ENCODE measurements at regions not wholly inside any gene's neighbourhood (a gene's known extent, or its start where the extent isn't known, plus 50 kb on each side); places are given as distances from the start of the nearest gene placed in this dataset.

DNA sequence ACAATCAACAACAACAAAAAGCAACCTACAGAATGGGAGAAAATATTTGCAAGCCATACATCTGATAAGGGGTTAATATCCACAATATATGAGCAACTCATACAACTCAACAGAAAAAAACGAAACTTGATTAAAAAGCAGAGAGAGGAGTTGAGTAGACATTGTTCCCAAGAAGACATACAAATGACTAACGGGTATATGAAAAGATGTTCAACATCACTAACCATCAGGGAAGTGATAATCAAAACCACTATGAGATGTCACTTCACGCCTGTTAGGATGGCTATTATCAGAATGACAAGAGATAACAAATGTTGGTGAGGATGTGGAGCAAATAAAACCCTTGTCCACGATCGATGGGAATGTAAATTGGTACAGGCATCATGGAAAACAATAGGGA, 145.9 kb downstream of the NRN1 start:
- Histone ChIP-seq H3K4me1 (ENCODE audit: low read length) (no peaks in the 10 kb centered on the region), H3K9me3 (ENCODE audit: insufficient read depth, low read length) (no peaks in the 10 kb centered on the region), H3K9ac (ENCODE audit: low read length) (no peak overlapping the region), H3K79me2 (ENCODE audit: low read length) (no peaks in the 10 kb centered on the region), H3K36me3 (replicated peaks; ENCODE audit: low read depth, low read length) (no peaks in the 10 kb centered on the region), H2AFZ (ENCODE audit: low read depth, low read length) (no peak overlapping the region), H3K4me2 (ENCODE audit: low read length) (no peak overlapping the region), H3K27me3 (ENCODE audit: low read depth, low read length) (no peaks in the 10 kb centered on the region), H3K27ac (ENCODE audit: low read length) (no peak overlapping the region), H4K20me1 (ENCODE audit: insufficient read depth, low read length) (no peaks in the 10 kb centered on the region), H3K4me3 (ENCODE audit: low read length) (no peak overlapping the region)
- TF ChIP-seq, protein P1, sequence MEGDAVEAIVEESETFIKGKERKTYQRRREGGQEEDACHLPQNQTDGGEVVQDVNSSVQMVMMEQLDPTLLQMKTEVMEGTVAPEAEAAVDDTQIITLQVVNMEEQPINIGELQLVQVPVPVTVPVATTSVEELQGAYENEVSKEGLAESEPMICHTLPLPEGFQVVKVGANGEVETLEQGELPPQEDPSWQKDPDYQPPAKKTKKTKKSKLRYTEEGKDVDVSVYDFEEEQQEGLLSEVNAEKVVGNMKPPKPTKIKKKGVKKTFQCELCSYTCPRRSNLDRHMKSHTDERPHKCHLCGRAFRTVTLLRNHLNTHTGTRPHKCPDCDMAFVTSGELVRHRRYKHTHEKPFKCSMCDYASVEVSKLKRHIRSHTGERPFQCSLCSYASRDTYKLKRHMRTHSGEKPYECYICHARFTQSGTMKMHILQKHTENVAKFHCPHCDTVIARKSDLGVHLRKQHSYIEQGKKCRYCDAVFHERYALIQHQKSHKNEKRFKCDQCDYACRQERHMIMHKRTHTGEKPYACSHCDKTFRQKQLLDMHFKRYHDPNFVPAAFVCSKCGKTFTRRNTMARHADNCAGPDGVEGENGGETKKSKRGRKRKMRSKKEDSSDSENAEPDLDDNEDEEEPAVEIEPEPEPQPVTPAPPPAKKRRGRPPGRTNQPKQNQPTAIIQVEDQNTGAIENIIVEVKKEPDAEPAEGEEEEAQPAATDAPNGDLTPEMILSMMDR (IDR thresholded peaks at IDR 0.05; ENCODE audit: low read depth, low read length) = no peak
- TF ChIP-seq EZH2phosphoT487 (IDR thresholded peaks at IDR 0.05; ENCODE audit: low read depth) = no peak

GRCh38 chr6:5855787-5856470, 150.8 kb downstream of the NRN1 start:
- Histone ChIP-seq H3K9me3 (ENCODE audit: insufficient read depth, low read length) (no peaks in the 10 kb centered on the region), H3K4me1 (ENCODE audit: low read length) (peaks cover 3% of the 10 kb centered on the region; the same call in 1 of the 2 replicates), H4K20me1 (ENCODE audit: insufficient read depth, low read length) (no peaks in the 10 kb centered on the region), H2AFZ (ENCODE audit: low read depth, low read length) (no peak overlapping the region), H3K36me3 (replicated peaks; ENCODE audit: low read depth, low read length) (no peaks in the 10 kb centered on the region), H3K27me3 (ENCODE audit: low read depth, low read length) (no peaks in the 10 kb centered on the region), H3K4me2 (ENCODE audit: low read length) (no peak overlapping the region), H3K4me3 (ENCODE audit: low read length) (no peak overlapping the region), H3K9ac (ENCODE audit: low read length) (no peak overlapping the region), H3K27ac (ENCODE audit: low read length) (no peak overlapping the region), H3K79me2 (ENCODE audit: low read length) (no peaks in the 10 kb centered on the region)
- no peak for TF ChIP-seq EZH2phosphoT487 (IDR thresholded peaks at IDR 0.05; ENCODE audit: low read depth)
- TF ChIP-seq, protein P1 (IDR thresholded peaks at IDR 0.05; ENCODE audit: low read depth, low read length) = no peak

DNA sequence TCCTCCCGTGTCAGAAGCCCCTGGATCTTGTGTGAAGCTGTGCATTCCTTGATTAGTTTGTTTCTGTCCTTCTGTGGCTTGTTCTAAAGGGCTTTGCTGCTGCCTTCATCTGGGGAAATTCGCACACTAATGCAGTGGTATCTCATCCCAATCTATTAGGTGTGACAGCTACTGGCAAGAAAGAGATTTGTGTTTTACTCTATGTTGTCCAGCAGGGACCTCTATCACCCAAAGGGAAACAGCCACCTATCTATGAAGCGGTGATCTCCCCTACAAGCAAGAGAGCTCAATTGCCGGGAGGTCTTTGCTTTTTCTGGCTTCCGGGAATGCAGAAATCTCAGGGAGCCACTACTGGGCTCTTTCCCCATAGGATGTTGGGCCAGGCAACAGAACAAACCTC, 151.8 kb downstream of the NRN1 start:
- H3K27me3 ChIP-seq (ENCODE audit: low read depth, low read length) = no peaks in the 10 kb centered on the region
- no peak overlapping the region for H3K4me3 ChIP-seq (ENCODE audit: low read length)
- H2AFZ ChIP-seq (ENCODE audit: low read depth, low read length) = no peak overlapping the region
- no peaks in the 10 kb centered on the region for H3K9me3 ChIP-seq (ENCODE audit: insufficient read depth, low read length)
- H3K79me2 ChIP-seq (ENCODE audit: low read length) = no peaks in the 10 kb centered on the region
- H3K9ac ChIP-seq (ENCODE audit: low read length) = no peak overlapping the region
- H3K4me1 ChIP-seq (ENCODE audit: low read length) = peaks cover 3% of the 10 kb centered on the region; the same call in 1 of the 2 replicates
- H3K4me2 ChIP-seq (ENCODE audit: low read length) = no peak overlapping the region
- no peaks in the 10 kb centered on the region for H3K36me3 ChIP-seq (replicated peaks; ENCODE audit: low read depth, low read length)
- H4K20me1 ChIP-seq (ENCODE audit: insufficient read depth, low read length) = no peaks in the 10 kb centered on the region
- TF ChIP-seq, protein P1 (IDR thresholded peaks at IDR 0.05; ENCODE audit: low read depth, low read length) = no peak
- TF ChIP-seq EZH2phosphoT487 (IDR thresholded peaks at IDR 0.05; ENCODE audit: low read depth) = no peak
- no peak overlapping the region for H3K27ac ChIP-seq (ENCODE audit: low read length)

- Histone ChIP-seq H3K4me3 (ENCODE audit: low read length) (no peak overlapping the region), H3K4me2 (ENCODE audit: low read length) (no peak overlapping the region), H3K9me3 (ENCODE audit: insufficient read depth, low read length) (no peaks in the 10 kb centered on the region), H3K27me3 (ENCODE audit: low read depth, low read length) (peaks cover 15% of the 10 kb centered on the region), H2AFZ (ENCODE audit: low read depth, low read length) (no peak overlapping the region), H3K4me1 (ENCODE audit: low read length) (peaks cover 3% of the 10 kb centered on the region; the same call in 1 of the 2 replicates), H3K9ac (ENCODE audit: low read length) (no peak overlapping the region), H4K20me1 (ENCODE audit: insufficient read depth, low read length) (no peaks in the 10 kb centered on the region), H3K79me2 (ENCODE audit: low read length) (no peaks in the 10 kb centered on the region), H3K36me3 (replicated peaks; ENCODE audit: low read depth, low read length) (no peaks in the 10 kb centered on the region), H3K27ac (ENCODE audit: low read length) (no peak overlapping the region)
- no peak for TF ChIP-seq EZH2phosphoT487 (IDR thresholded peaks at IDR 0.05; ENCODE audit: low read depth)
- TF ChIP-seq, protein P1 (IDR thresholded peaks at IDR 0.05; ENCODE audit: low read depth, low read length) = no peak
These were observed 155.4 kb downstream of the NRN1 start for GRCh38 chr6:5851261-5851757.

Measured in OCI-LY3 (cell line).